ENCODE measurements at regions not wholly inside any gene's neighbourhood (a gene's known extent, or its start where the extent isn't known, plus 50 kb on each side); places are given as distances from the start of the nearest gene placed in this dataset.
A peak's percentile ranks its signal among the peaks of the same experiment; 100 is the strongest.

- WGBS (ENCODE audit: extremely low coverage, insufficient read length, low lambda C conversion rate), result no CpG with 5 or more reads among the region's 2 CpGs
These were observed 133.9 kb downstream of the TBX5 start for GRCh38 chr12:114272071-114272470.

More at GRCh38 chr12:114272071-114272470, 133.9 kb downstream of the TBX5 start:
- Histone ChIP-seq H4K91ac (ENCODE audit: insufficient read length, low read depth, low read length) (no peak overlapping the region), H3K27me3 (ENCODE audit: insufficient read depth, low read length) (no peaks in the 10 kb centered on the region), H3K4me2 (ENCODE audit: insufficient read depth, insufficient read length, low read length) (no peak overlapping the region), H3K23ac (ENCODE audit: insufficient read length, low read depth, low read length) (no peak overlapping the region), H3T11ph (ENCODE audit: low read length) (no peak overlapping the region), H4K5ac (ENCODE audit: insufficient read length, low read depth, low read length) (no peak overlapping the region), H2BK5ac (ENCODE audit: insufficient read length, low read length) (no peak overlapping the region), H4K8ac (replicated peaks; ENCODE audit: insufficient read length, low read depth, low read length) (no peak overlapping the region), H2BK120ac (ENCODE audit: low read depth, low read length, poor library complexity, severe bottlenecking) (no peak overlapping the region), H2BK20ac (ENCODE audit: low read depth, low read length, poor library complexity, severe bottlenecking) (no peak overlapping the region), H3K4ac (ENCODE audit: low read depth, low read length) (no peak overlapping the region), H4K20me1 (ENCODE audit: control insufficient read depth, insufficient read depth, insufficient read length) (no peaks in the 10 kb centered on the region), H3K79me1 (ENCODE audit: insufficient read depth, low read depth, low read length, poor library complexity, severe bottlenecking) (no peaks in the 10 kb centered on the region), H3K14ac (ENCODE audit: insufficient read depth, low read length) (no peak overlapping the region), H2AK5ac (ENCODE audit: insufficient read length, low read length) (no peak overlapping the region), H2AFZ (ENCODE audit: low read length) (no peak overlapping the region), H3K23me2 (ENCODE audit: insufficient read length, low read depth, low read length, poor library complexity, severe bottlenecking) (no peaks in the 10 kb centered on the region), H2BK15ac (ENCODE audit: low read depth, low read length) (no peak overlapping the region), H2BK12ac (ENCODE audit: insufficient read length, low read depth, low read length) (no peak overlapping the region), H3K18ac (ENCODE audit: insufficient read length, low read depth, low read length) (no peak overlapping the region), H3K27ac (ENCODE audit: insufficient read length, low read depth, low read length) (no peak overlapping the region), H3K56ac (ENCODE audit: insufficient read length, low read depth, low read length) (no peak overlapping the region), H3K4me1 (ENCODE audit: insufficient read depth, low read length) (peaks cover 30% of the 10 kb centered on the region; the same call in 1 of the 2 replicates), H3K9ac (ENCODE audit: extremely low read depth, insufficient read length, low read length) (no peak overlapping the region), H3K9me3 (ENCODE audit: control insufficient read depth, low read depth, low read length) (no peaks in the 10 kb centered on the region), H3K79me2 (ENCODE audit: insufficient read depth, low read length) (no peaks in the 10 kb centered on the region)
- Mint-ChIP-seq H3K27ac (peak overlapping the region in 2 of 3 experiments; percentile 7 to 19; a peak in 3 of 7 replicates), H3K4me1 (peaks cover 65 to 67% of the 10 kb centered on the region in 2 experiments), H3K9me3 (no peaks in the 10 kb centered on the region), H3K4me3 (no peak overlapping the region; a peak in 1 of 5 replicates), H3K27me3 (ENCODE audit: low read depth) (peaks cover 1% of the 10 kb centered on the region; the same call in 1 of the 2 replicates), H3K36me3 (ENCODE audit: insufficient read depth in 1 of 3, low read depth in 3 of 3) (no peaks in the 10 kb centered on the region)
- DNase-seq, result no peak
- TF ChIP-seq, protein P1, sequence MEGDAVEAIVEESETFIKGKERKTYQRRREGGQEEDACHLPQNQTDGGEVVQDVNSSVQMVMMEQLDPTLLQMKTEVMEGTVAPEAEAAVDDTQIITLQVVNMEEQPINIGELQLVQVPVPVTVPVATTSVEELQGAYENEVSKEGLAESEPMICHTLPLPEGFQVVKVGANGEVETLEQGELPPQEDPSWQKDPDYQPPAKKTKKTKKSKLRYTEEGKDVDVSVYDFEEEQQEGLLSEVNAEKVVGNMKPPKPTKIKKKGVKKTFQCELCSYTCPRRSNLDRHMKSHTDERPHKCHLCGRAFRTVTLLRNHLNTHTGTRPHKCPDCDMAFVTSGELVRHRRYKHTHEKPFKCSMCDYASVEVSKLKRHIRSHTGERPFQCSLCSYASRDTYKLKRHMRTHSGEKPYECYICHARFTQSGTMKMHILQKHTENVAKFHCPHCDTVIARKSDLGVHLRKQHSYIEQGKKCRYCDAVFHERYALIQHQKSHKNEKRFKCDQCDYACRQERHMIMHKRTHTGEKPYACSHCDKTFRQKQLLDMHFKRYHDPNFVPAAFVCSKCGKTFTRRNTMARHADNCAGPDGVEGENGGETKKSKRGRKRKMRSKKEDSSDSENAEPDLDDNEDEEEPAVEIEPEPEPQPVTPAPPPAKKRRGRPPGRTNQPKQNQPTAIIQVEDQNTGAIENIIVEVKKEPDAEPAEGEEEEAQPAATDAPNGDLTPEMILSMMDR (conservative IDR thresholded peaks at IDR 0.05), result no peak
